LNCaP clone FGC (cell line): ENCODE measurements at regions not wholly inside any gene's neighbourhood (a gene's known extent, or its start where the extent isn't known, plus 50 kb on each side); places are given as distances from the start of the nearest gene placed in this dataset.

Experiments used
- DNase-seq: peaks from one replicate; pipeline ENCODE4 v3.0.0-alpha.2; 2011; ENCODE audit warnings: low read depth
- H3K4me3 ChIP-seq: 2 replicates; pipeline ENCODE4 v1.5.1; 2011; ENCODE audit warnings: mild to moderate bottlenecking, low read depth, low read length, control low read depth
- CTCF ChIP-seq: IDR thresholded peaks from 2 replicates; pipeline ENCODE4 v1.5.1; 2012; ENCODE audit warnings: mild to moderate bottlenecking; ENCODE audit not compliant: control insufficient read depth, insufficient read depth; ENCODE audit errors: extremely low read depth

DNA sequence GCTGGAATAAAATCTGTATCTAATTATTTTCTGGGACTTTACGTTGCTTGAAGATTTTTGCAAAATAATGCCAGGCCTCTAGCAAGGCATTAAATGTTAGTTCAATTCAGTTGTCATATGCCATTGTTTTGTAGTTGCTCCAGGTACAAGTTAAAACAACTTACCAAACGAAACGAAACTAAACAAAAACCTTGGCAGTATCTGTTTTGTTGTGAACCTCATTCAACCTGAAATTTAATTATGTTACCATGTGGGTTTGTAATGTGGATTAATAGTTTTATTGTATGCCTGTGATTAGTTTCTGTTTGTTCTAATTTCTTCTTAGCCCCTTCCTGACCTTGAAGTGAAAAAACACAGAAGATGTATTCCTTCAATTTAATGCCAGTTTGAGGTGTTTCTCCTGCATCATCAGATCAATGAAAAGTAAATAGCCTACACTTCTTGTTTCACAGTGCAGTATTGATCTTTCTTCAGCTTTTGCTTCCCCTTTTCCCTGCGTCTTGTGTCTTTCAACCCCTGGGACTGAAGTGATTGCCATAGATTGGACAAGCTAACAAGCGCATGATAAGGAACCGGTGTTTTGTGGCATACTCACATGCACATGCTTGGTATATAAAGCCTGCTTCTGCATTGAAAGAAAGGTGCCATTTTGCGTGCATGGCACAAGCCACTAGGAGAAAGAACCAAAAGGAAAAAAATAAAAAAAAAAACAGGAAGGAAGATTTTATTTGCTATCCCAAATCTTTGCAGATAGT is 699.0 kb upstream of the ARRDC3 start:
- TF ChIP-seq CTCF = no peak
- H3K4me3 ChIP-seq = no peak overlapping the region; the same call in 1 of the 2 replicates
- no peak for DNase-seq

- no peak for DNase-seq
- no peak for TF ChIP-seq CTCF
- no peak overlapping the region for H3K4me3 ChIP-seq
Measured at GRCh38 chr5:92070786-92071185, 687.7 kb upstream of the ARRDC3 start.

DNA sequence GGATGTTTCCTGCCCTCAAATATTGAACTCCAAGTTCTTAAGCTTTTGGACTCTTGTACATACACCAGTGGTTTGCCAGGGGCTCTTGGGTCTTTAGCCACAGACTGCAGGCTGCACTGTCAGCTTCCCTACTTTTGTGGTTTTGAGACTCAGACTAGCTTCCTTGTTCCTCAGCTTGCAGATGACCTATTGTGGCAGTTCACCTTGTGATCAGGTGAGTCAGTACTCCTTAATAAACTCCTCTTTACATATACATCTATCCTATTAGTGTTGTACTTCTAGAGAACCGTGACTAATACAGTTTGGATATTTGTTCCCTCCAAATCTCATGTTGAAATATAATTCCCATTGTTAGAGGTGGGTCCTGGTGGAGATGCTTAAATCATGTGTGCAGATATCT is 681.9 kb upstream of the ARRDC3 start:
- no peak for TF ChIP-seq CTCF
- H3K4me3 ChIP-seq = no peak overlapping the region
- no peak for DNase-seq

DNA sequence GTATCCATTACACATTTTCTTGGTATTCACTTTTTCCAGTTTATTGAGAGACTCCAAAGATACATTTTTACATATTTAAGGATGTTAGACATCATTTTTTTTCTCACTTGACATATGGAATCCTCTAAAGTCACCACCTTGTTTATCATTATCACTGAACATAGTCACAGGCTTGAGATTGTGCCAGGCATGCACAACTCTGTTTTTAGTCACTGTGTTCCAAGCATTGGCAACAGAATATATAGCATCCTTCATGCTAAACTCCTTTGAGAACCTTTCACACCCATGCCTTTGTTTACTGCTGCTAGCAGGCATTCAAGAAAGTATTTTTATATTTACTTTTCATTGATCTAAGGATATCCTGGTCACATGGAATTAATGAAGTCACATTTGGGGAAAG is 668.6 kb upstream of the ARRDC3 start:
- DNase-seq = no peak
- TF ChIP-seq CTCF = no peak
- H3K4me3 ChIP-seq = no peak overlapping the region

- H3K4me3 ChIP-seq = no peak overlapping the region
- DNase-seq = no peak
- no peak for TF ChIP-seq CTCF
Measured at GRCh38 chr5:92050970-92051369, 667.9 kb upstream of the ARRDC3 start.

GRCh38 chr5:92041911-92042660 is 659.0 kb upstream of the ARRDC3 start:
- no peak for TF ChIP-seq CTCF
- DNase-seq = no peak
- no peak overlapping the region for H3K4me3 ChIP-seq
